Suprapubic skin (tissue), 4 donors: ENCODE measurements at regions not wholly inside any gene's neighbourhood (a gene's known extent, or its start where the extent isn't known, plus 50 kb on each side); places are given as distances from the start of the nearest gene placed in this dataset.

ENCODE experiments used
- CTCF ChIP-seq, 2 donors: fragments of 200-600 bp in 1 of 2; fragments of 450-650 bp in 1 of 2; sonication (generic) in 1 of 2; IDR thresholded peaks; one replicate each; pipeline ENCODE4 v1.5.1; 2016 to 2019; ENCODE audit warnings: antibody characterized with exemption in 2 of 2, mild to moderate bottlenecking in 1 of 2, moderate library complexity in 1 of 2
- EP300 ChIP-seq: sonication (generic); formaldehyde crosslinking; IDR thresholded peaks from one replicate; pipeline ENCODE4 v1.6.1; 2017; ENCODE audit warnings: antibody characterized with exemption
- POLR2A ChIP-seq, 2 donors: fragments of 450-650 bp; IDR thresholded peaks; one replicate each; pipeline ENCODE4 v1.6.1; 2017; ENCODE audit warnings: antibody characterized with exemption in 2 of 2, mild to moderate bottlenecking in 2 of 2, moderate library complexity in 2 of 2
- POLR2AphosphoS5 ChIP-seq, 3 donors: sonication (generic); formaldehyde crosslinking; IDR thresholded peaks; one replicate each; pipeline ENCODE4 v1.6.1; 2017; ENCODE audit warnings: antibody characterized with exemption in 3 of 3

GRCh38 chr10:57482259-57482658, 785.4 kb downstream of the IPMK start:
- TF ChIP-seq CTCF (IDR thresholded peaks at IDR 0.05) (no peak), POLR2A (IDR thresholded peaks at IDR 0.05) (no peak), EP300 (no peak), POLR2AphosphoS5 (IDR thresholded peaks at IDR 0.05) (no peak)
